ENCODE measurements at regions not wholly inside any gene's neighbourhood (a gene's known extent, or its start where the extent isn't known, plus 50 kb on each side); places are given as distances from the start of the nearest gene placed in this dataset.

GRCh38 chr19:29003641-29004409, 209.1 kb downstream of the UQCRFS1 start:
- Mint-ChIP-seq H3K27ac (ENCODE audit: unreplicated experiment) (no peak overlapping the region), H3K27me3 (ENCODE audit: low read depth) (no peaks in the 10 kb centered on the region), H3K4me3 (no peak overlapping the region), H3K4me1 (peaks cover 17% of the 10 kb centered on the region), H3K36me3 (ENCODE audit: low read depth) (no peaks in the 10 kb centered on the region), H3K9me3 (no peaks in the 10 kb centered on the region)
- DNase-seq (ENCODE audit: low read depth, low spot score), result no peak
- no peak for TF ChIP-seq CTCF (conservative IDR thresholded peaks at IDR 0.05)

GRCh38 chr19:29002336-29002735, 210.6 kb downstream of the UQCRFS1 start:
- Mint-ChIP-seq H3K27me3 (ENCODE audit: low read depth) (no peaks in the 10 kb centered on the region), H3K27ac (ENCODE audit: unreplicated experiment) (no peak overlapping the region), H3K4me1 (peaks cover 17% of the 10 kb centered on the region), H3K9me3 (peaks cover 4% of the 10 kb centered on the region), H3K4me3 (no peak overlapping the region), H3K36me3 (ENCODE audit: low read depth) (no peaks in the 10 kb centered on the region)
- DNase-seq (ENCODE audit: low read depth, low spot score), result no peak
- no peak for TF ChIP-seq CTCF (conservative IDR thresholded peaks at IDR 0.05)

- Mint-ChIP-seq H3K36me3 (ENCODE audit: low read depth) (no peaks in the 10 kb centered on the region), H3K27ac (ENCODE audit: unreplicated experiment) (no peak overlapping the region), H3K27me3 (ENCODE audit: low read depth) (no peaks in the 10 kb centered on the region), H3K9me3 (peaks cover 6% of the 10 kb centered on the region), H3K4me1 (peaks cover 17% of the 10 kb centered on the region), H3K4me3 (no peak overlapping the region)
- TF ChIP-seq CTCF (conservative IDR thresholded peaks at IDR 0.05), result no peak
- DNase-seq (ENCODE audit: low read depth, low spot score), result no peak
These were observed 211.2 kb downstream of the UQCRFS1 start for GRCh38 chr19:29001597-29002245.

- no peak overlapping the region for H3K4me3 Mint-ChIP-seq
- no peak overlapping the region for H3K27ac Mint-ChIP-seq (ENCODE audit: unreplicated experiment)
- peaks cover 7% of the 10 kb centered on the region for H3K9me3 Mint-ChIP-seq
- H3K4me1 Mint-ChIP-seq, result peaks cover 17% of the 10 kb centered on the region
- no peak for TF ChIP-seq CTCF (conservative IDR thresholded peaks at IDR 0.05)
- no peak for DNase-seq (ENCODE audit: low read depth, low spot score)
- H3K27me3 Mint-ChIP-seq (ENCODE audit: low read depth), result no peaks in the 10 kb centered on the region
- H3K36me3 Mint-ChIP-seq (ENCODE audit: low read depth), result no peaks in the 10 kb centered on the region
These were observed 211.8 kb downstream of the UQCRFS1 start for GRCh38 chr19:29001141-29001581.

- H3K27ac Mint-ChIP-seq (ENCODE audit: unreplicated experiment), result no peak overlapping the region
- no peaks in the 10 kb centered on the region for H3K27me3 Mint-ChIP-seq (ENCODE audit: low read depth)
These were observed 213.1 kb downstream of the UQCRFS1 start for GRCh38 chr19:28999724-29000433.

More at GRCh38 chr19:28999724-29000433, 213.1 kb downstream of the UQCRFS1 start:
- no peak for DNase-seq (ENCODE audit: low read depth, low spot score)
- Mint-ChIP-seq H3K4me3 (no peak overlapping the region), H3K9me3 (peaks cover 7% of the 10 kb centered on the region), H3K4me1 (peaks cover 12% of the 10 kb centered on the region), H3K36me3 (ENCODE audit: low read depth) (no peaks in the 10 kb centered on the region)
- no peak for TF ChIP-seq CTCF (conservative IDR thresholded peaks at IDR 0.05)
